GM21447 (cell line): ENCODE measurements at regions not wholly inside any gene's neighbourhood (a gene's known extent, or its start where the extent isn't known, plus 50 kb on each side); places are given as distances from the start of the nearest gene placed in this dataset.
"Not testable (repeated sequence)": the region's sequence is repeated elsewhere in the genome, so short reads cannot be mapped to it uniquely, and the experiment has no call there.

Source experiments
- ATAC-seq: cut with Tn5 transposase; IDR thresholded peaks from one replicate; pipeline ENCODE4 v1.9.1; 2021; ENCODE audit not compliant: unreplicated experiment

DNA sequence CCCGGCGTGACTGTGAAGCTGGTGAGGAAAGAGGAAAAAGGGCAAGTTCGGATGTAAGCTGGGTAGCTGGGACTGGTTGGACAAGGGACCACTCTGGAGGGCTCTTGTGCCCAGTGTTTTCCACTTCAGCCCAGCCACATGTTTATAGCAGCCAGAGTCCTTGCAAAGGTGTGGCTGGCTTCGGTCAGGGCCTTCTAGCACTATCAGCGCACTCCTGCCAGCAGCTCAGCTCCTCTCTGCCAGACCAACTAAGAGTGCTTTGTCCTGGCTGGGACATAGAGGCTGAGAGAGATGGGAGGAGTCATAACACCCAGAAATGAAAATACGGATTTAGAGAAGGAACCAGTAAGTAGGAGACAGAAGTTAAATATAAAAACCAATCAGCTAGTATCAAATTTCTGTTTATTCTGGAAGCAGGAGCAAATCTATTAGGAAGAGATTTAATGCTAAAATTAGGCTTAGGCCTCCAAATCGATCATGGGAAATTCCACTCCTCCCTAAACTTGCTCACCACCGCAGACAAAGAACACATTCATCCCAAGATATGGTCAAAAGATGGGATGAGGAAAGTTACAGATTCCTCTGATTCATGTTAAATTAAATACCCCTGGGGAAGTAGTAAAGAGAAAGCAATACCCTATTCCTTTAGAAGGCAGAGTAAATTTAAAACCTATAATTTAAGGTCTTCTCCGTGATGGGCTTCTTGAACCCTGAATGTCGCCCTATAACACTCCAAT lies 135.0 kb downstream of the RALA start:
- ATAC-seq = no peak

DNA sequence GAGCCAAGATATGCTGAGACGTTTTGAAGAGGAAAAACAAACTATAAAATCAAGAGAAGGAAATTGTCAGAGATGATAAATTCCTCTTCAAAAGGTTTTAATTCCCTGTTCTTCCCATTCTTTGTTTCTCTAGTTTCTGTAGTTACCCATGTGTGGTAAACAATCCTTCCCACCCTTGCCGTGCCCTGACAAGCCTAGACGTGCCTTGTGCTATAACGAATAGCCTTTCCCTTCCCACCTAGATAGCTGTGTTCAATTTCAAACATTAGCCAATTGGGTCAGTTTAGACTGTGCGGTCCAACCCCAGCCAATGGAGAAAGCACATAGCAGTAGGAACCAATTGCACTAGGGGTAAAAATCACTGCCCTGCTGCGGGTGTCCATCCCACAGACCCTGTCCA lies 138.1 kb downstream of the RALA start:
- ATAC-seq = no peak

DNA sequence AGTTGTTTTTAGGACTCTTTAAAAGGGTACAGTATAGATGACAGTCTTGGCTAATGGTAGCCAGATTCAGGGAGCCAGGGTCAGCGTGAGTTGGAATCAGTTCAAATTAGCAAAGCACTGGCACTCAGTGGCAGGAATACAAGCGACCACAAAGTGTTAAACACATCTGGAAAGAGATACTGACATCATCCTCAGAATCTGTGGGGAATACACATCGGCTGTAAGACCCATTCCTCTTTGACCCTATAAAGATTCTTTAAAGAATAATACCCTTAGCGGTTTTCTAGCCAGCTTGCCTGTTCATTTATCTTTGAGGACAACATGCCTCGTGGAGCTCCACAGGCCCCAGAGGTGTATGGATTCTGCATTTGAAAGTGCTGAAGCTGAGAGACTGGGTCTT lies 139.1 kb downstream of the RALA start:
- ATAC-seq = not testable (repeated sequence)

GRCh38 chr7:39762881-39763280 lies 139.5 kb downstream of the RALA start:
- not testable (repeated sequence) for ATAC-seq

- ATAC-seq = not testable (repeated sequence)
These were observed 142.5 kb downstream of the RALA start for GRCh38 chr7:39765833-39766232.

GRCh38 chr7:39768439-39768838 lies 145.1 kb downstream of the RALA start:
- ATAC-seq = not testable (repeated sequence)

DNA sequence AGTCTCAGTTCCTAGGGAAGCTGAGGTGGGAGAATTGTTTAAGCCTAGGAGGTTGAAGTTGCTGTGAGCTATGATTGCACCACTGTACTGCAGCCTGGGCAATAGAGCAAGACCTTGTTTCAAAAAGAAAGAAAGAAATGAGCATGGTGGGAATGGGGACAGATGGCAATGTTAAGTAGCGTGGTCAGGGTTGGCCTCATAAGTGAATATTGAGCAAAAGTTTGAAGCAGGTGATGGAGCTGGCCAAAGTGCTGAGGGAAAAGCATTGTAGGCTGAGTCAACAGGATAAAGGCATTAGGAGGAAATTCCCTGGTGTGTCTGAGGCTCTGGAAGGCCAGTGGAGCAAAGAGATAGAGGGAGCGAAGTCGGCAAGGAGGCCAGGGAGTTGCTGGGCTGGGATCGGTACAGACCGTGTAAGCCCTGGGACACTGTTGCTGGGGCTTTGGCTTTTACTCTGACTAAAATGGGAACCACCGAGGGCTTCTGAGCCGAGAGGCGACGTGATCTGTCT lies 151.0 kb downstream of the RALA start:
- ATAC-seq = not testable (repeated sequence)

DNA sequence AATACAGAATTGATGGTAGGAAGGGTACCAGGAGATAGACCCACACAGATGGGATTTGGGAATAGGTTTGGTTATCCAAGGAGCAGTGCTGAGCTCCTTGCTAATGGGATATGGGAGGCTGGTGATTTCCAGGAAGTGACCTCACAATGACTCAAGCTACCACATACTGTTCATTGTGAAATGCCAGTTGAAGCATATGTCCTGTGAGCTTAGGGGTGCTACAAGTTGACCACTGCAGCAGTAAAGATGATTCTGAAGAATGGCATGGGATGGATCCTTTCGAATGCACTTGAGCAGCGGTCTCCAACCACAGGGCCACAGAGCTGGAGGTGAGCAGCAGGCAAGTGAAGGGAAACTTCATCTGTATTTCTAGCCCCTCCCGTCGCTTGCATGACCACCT lies 158.2 kb downstream of the RALA start:
- not testable (repeated sequence) for ATAC-seq

DNA sequence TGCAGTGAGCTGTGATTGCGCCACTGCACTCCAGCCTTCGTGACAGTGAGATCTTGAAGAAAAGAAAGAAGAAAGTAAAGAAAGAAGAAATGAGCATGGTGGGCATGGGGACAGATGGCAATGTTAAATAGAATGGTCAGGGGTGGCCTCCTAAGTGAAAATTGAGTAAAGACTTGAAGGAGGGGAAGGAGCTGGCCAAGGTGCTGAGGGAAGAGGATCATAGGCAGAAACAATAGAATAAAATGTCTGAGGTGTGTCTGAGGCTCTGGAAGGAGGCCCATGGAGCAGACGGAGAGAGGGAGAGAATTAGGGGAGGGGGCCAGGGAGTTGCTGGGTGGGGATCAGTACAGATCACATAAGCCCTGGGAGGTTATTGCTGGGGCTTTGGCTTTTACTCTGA lies 163.1 kb downstream of the RALA start:
- ATAC-seq = not testable (repeated sequence)

- ATAC-seq = not testable (repeated sequence)
These were observed 159.0 kb upstream of the CDK13 start for GRCh38 chr7:39791035-39791434.

DNA sequence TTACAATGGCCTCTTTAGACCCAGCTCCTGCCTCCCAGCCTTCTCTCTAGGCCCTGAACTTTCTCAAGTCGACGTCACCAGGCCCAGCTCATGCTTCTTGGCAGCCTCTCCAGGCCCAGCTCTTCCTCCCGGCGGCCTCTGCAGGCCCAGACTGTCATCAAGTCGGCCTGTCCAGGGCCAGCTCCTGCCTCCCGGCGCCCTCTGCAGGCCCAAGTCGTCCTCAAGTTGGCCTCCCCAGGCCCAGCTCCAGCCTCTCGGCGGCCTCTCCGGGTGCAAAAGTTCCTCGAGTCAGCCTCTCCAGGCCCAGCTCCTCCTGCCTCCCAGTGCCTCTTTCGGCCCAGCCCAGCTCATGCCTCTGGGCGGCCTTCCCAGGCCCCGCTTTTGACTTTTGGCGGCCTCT lies 158.1 kb upstream of the CDK13 start:
- ATAC-seq = not testable (repeated sequence)

- not testable (repeated sequence) for ATAC-seq
These were observed 157.0 kb upstream of the CDK13 start for GRCh38 chr7:39793026-39793425.

DNA sequence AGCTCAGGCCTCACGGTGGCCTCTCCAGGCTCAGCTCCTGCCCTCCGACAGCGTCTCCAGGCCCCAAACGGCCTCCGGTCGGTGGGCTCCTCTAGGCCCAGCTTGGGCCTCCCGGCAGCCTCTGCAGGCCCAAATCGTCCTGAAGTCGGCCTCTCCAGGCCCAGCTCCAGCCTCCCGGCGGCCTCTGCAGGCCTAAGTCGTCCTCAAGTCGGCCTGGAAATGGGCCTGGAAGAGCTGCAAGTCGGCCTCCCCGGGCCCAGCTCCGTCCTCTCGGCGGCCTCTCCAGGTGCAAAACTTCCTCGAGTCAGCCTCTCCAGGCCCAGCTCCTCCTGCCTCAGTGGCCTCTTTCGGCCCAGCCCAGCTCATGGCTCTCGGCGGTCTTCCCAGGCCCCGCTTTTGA lies 156.2 kb upstream of the CDK13 start:
- not testable (repeated sequence) for ATAC-seq

DNA sequence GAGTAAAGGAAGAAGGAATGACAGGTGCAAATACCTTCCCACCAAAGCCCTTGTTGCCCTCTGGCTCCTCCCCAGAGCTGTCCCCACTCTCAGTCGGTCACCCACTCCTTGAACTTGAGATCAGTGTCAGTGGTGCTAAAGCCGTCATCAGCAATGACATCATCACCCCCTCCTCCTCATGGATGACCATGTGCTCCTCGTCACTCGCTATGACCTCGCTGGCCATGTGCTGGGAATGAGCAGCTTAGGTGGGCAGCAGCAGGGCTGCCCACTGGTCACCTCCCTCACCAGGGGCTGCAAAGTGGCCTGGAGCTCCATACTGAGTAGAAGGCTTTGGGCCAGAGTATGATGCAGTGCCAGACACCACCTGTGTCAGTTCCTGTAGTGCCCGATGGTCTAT lies 153.1 kb upstream of the CDK13 start:
- not testable (repeated sequence) for ATAC-seq

DNA sequence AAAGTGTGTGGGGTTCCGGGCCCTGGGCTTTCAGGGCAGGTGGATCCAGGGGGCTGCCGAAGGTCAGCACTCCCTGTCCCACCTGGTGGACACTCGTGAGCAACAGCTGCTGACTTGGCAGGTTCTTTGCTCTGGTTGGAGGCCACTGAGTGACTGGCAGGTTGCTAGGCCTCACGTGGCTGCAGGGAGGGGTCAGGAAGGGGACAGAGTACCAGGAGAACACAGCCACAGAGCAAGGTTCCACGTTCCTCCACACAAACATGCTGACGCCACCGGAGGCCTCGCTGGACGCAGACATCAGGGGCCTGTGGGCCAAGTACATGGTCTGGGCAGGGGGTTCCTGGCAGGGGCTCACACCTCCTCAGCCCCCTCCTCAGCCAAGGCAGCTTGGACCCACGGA lies 152.0 kb upstream of the CDK13 start:
- ATAC-seq = not testable (repeated sequence)

DNA sequence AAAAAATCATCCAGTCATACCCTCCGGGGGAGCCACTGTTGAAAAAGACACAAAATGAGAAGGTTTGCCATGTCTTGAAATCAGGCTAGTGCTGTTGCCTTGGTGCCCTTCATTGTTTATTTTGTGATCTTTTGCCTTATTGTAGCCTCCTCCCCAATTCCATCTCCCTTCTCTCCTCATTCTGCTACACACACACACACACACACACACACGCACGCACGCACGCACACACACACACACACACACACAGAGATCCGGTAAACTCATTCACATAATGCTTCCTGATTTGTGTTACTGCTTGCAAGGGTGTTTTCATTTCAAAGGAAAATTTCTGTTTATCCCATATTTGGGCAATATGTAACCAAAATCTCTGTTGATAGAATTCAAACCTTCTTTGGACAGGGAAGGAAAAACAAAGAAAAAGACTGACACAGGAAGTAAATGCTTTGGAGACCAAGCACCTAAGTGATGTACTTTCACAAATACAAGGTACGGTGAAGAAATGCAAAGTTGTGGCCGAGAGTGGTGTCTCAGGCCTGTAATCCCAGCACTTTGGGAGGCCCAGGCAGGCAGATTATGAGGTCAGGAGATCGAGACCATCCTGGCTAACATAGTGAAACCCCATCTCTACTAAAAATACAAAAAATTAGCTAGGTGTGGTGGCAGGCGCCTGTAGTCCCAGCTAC lies 141.1 kb upstream of the CDK13 start:
- no peak for ATAC-seq

- no peak for ATAC-seq
These were observed 139.8 kb upstream of the CDK13 start for GRCh38 chr7:39810204-39810642.

GRCh38 chr7:39810710-39811109 lies 139.3 kb upstream of the CDK13 start:
- no peak for ATAC-seq

DNA sequence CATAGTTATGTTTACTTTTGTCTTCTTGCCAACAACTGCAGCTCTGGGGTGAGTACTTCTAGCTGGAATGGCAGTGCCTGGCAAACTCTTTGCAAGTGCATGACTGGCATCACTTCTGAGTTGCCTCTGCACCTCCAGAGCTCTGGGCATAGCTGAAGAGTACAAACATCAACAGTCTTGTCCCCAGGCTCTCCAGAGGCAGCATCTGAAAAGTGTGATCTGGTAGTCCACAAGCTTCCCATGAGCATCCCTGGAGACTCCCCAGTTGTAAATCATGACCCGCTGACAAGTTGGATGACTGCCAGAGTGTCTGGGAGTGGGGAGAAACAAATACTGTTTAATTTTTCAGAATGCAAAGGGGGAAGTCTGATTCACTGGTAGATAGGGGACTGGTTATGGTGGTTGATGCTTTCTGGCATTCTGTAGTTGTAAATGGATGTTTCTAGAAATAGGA lies 138.9 kb upstream of the CDK13 start:
- no peak for ATAC-seq

GRCh38 chr7:39816462-39817060 lies 133.5 kb upstream of the CDK13 start:
- ATAC-seq = no peak

GRCh38 chr7:39819514-39819913 lies 130.5 kb upstream of the CDK13 start:
- no peak for ATAC-seq
